ENCODE measurements at regions not wholly inside any gene's neighbourhood (a gene's known extent, or its start where the extent isn't known, plus 50 kb on each side); places are given as distances from the start of the nearest gene placed in this dataset.

- TF ChIP-seq CTCF (IDR thresholded peaks at IDR 0.05; ENCODE audit: insufficient read depth, low read length, poor library complexity, severe bottlenecking) (no peak), EZH2phosphoT487 (conservative IDR thresholded peaks at IDR 0.05; ENCODE audit: low read length) (no peak)
These were observed 279.9 kb upstream of the TET2 start for GRCh38 chr4:104866809-104867208.

Data from SU-DHL-6 (cell line).